Type B pancreatic cell (in vitro differentiated cells): ENCODE measurements at regions not wholly inside any gene's neighbourhood (a gene's known extent, or its start where the extent isn't known, plus 50 kb on each side); places are given as distances from the start of the nearest gene placed in this dataset.

Source experiments
- DNase-seq: peaks from one replicate; pipeline ENCODE4 v3.0.0; 2021; ENCODE audit warnings: mixed read lengths; ENCODE audit not compliant: unreplicated experiment; ENCODE audit errors: extremely low spot score
- H3K27ac Mint-ChIP-seq: 2 replicates; pipeline ENCODE4 v1.8.0; 2021; ENCODE audit warnings: mild to moderate bottlenecking, mixed read lengths
- H3K27me3 Mint-ChIP-seq: 2 replicates; pipeline ENCODE4 v1.8.0; 2021; ENCODE audit warnings: mixed read lengths
- H3K36me3 Mint-ChIP-seq: 2 replicates; pipeline ENCODE4 v1.8.0; 2021; ENCODE audit warnings: mixed read lengths
- H3K4me1 Mint-ChIP-seq: one replicate; pipeline ENCODE4 v1.8.0; 2021; ENCODE audit warnings: mixed read lengths; ENCODE audit not compliant: unreplicated experiment
- H3K4me3 Mint-ChIP-seq: 2 replicates; pipeline ENCODE4 v1.8.0; 2021; ENCODE audit warnings: mild to moderate bottlenecking, mixed read lengths
- H3K9me3 Mint-ChIP-seq: 2 replicates; pipeline ENCODE4 v1.8.0; 2021; ENCODE audit warnings: mixed read lengths
- CTCF ChIP-seq: fragments of 200-600 bp; sonication (generic); conservative IDR thresholded peaks from 2 replicates; pipeline ENCODE4 v1.5.0; 2021; ENCODE audit warnings: antibody characterized with exemption, mild to moderate bottlenecking

- Mint-ChIP-seq H3K27me3 (peaks cover 18% of the 10 kb centered on the region), H3K4me3 (no peak overlapping the region), H3K27ac (no peak overlapping the region), H3K9me3 (no peaks in the 10 kb centered on the region), H3K4me1 (peaks cover 34% of the 10 kb centered on the region), H3K36me3 (no peaks in the 10 kb centered on the region)
- no peak for DNase-seq
- no peak for TF ChIP-seq CTCF
Measured at GRCh38 chr10:78925275-78925674, 143.5 kb upstream of the ZMIZ1 start.

GRCh38 chr10:78925800-78926319 is 142.9 kb upstream of the ZMIZ1 start:
- peaks cover 22% of the 10 kb centered on the region for H3K27me3 Mint-ChIP-seq
- no peak for TF ChIP-seq CTCF
- no peaks in the 10 kb centered on the region for H3K36me3 Mint-ChIP-seq
- peaks cover 40% of the 10 kb centered on the region for H3K4me1 Mint-ChIP-seq
- H3K27ac Mint-ChIP-seq, result peak overlapping the region; percentile 20
- no peak for DNase-seq
- H3K9me3 Mint-ChIP-seq, result no peaks in the 10 kb centered on the region
- no peak overlapping the region for H3K4me3 Mint-ChIP-seq

GRCh38 chr10:78927257-78927995 is 141.3 kb upstream of the ZMIZ1 start:
- no peak for TF ChIP-seq CTCF
- no peaks in the 10 kb centered on the region for H3K9me3 Mint-ChIP-seq
- no peak overlapping the region for H3K27ac Mint-ChIP-seq
- peaks cover 24% of the 10 kb centered on the region for H3K27me3 Mint-ChIP-seq
- H3K4me1 Mint-ChIP-seq, result peaks cover 54% of the 10 kb centered on the region
- H3K36me3 Mint-ChIP-seq, result no peaks in the 10 kb centered on the region
- DNase-seq, result no peak
- H3K4me3 Mint-ChIP-seq, result no peak overlapping the region

- Mint-ChIP-seq H3K4me3 (no peak overlapping the region), H3K9me3 (no peaks in the 10 kb centered on the region)
- no peak for DNase-seq
Measured at GRCh38 chr10:78928330-78928729, 140.4 kb upstream of the ZMIZ1 start.

GRCh38 chr10:78929541-78929940 is 139.2 kb upstream of the ZMIZ1 start:
- Mint-ChIP-seq H3K36me3 (no peaks in the 10 kb centered on the region), H3K27ac (no peak overlapping the region), H3K4me1 (peaks cover 57% of the 10 kb centered on the region), H3K4me3 (no peak overlapping the region), H3K9me3 (no peaks in the 10 kb centered on the region), H3K27me3 (peaks cover 10% of the 10 kb centered on the region)
- TF ChIP-seq CTCF, result no peak
- DNase-seq, result no peak

More at GRCh38 chr10:78928330-78928729, 140.4 kb upstream of the ZMIZ1 start:
- Mint-ChIP-seq H3K36me3 (no peaks in the 10 kb centered on the region), H3K4me1 (peaks cover 60% of the 10 kb centered on the region), H3K27ac (no peak overlapping the region), H3K27me3 (peaks cover 20% of the 10 kb centered on the region)
- no peak for TF ChIP-seq CTCF
